Omental fat pad (tissue), 3 donors: ENCODE measurements at regions not wholly inside any gene's neighbourhood (a gene's known extent, or its start where the extent isn't known, plus 50 kb on each side); places are given as distances from the start of the nearest gene placed in this dataset.

ENCODE experiments used
- ATAC-seq: fragments of 150-250 bp; one replicate; pipeline ENCODE4 v1.9.1; 2016; ENCODE audit warnings: mild to moderate bottlenecking, moderate library complexity; ENCODE audit not compliant: low FRiP score
- DNase-seq: peaks from one replicate; pipeline ENCODE4 v3.0.0-alpha.2; 2019; ENCODE audit warnings: low spot score
- CTCF ChIP-seq, 3 donors: fragments of 450-650 bp; IDR thresholded peaks; one replicate each; pipeline ENCODE4 v1.5.1; 2016 to 2017; ENCODE audit warnings: antibody characterized with exemption in 3 of 3, mild to moderate bottlenecking in 3 of 3, moderate library complexity in 2 of 3

DNA sequence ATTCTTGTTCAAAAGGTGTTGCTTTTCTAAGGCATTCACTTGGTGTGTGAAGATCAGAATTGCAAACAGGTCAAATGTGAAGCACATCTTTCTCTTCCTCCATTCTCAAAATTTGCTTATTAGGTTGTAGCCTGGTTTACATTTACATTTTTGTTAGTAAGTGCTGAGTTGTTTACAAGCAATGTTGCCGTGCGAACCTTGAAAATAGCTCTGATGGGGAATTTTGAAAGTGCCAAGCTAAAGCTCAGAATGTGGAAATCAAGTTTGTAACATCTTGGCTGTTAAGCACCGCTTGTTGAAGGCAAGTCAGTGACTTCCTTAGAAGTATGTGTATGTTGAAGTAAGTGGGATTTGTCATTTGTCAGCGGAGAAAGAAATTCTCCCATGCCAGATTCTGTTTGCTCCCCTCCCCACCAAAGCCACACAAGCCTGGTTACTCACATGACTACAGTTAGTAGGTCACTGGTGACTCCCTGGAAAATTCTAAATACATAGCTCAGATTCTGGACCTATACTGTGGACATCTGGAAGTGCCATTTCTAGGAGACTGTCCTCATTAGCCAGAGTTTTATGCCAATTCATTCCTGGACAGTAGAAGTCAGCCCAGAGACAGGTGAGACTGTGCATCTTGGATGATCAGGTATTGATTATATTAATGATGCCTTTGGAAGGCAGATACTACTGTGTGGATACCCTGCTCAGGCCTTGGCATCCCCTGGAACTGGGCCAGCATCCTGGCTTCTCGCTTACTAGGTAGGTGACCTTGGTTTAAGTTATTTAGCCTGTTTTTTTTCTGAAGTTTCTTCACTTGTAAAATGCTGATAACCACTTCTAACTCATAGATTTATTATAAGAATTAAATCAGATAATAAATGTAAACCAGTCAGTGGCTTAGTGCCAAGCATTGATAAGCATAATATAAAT, 390.6 kb upstream of the SEMA6D start:
- no peak for DNase-seq
- ATAC-seq = no peak
- TF ChIP-seq CTCF (IDR thresholded peaks at IDR 0.05) = no peak

- DNase-seq = no peak
- ATAC-seq = no peak
- no peak for TF ChIP-seq CTCF (IDR thresholded peaks at IDR 0.05)
Observed at GRCh38 chr15:47331829-47332393, 385.4 kb upstream of the SEMA6D start.

DNA sequence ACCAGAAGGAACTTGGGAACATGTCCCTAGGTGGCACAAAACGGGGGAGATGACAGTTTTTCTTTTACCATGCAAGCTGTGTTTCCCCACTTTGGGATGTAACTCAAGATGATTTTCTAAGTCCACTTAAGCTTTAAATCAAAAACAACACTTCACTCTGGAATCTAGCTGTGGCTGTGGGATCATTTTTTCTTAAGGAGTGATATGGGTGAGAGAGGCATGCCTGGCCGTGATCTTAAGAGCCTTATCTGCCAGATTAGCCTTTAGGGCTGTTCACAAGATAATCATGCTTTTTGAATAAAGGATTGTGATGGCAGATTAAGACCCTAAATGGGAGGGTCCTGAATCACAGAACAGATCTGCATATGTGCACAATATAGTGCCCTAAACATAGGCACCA, 384.8 kb upstream of the SEMA6D start:
- DNase-seq = no peak
- TF ChIP-seq CTCF (IDR thresholded peaks at IDR 0.05) = no peak
- no peak for ATAC-seq

GRCh38 chr15:47333734-47334133, 383.6 kb upstream of the SEMA6D start:
- ATAC-seq (no peak), DNase-seq (no peak)
- TF ChIP-seq CTCF (IDR thresholded peaks at IDR 0.05) = no peak

- no peak for DNase-seq
- no peak for TF ChIP-seq CTCF (IDR thresholded peaks at IDR 0.05)
- ATAC-seq = no peak
Observed at GRCh38 chr15:47334805-47335535, 382.3 kb upstream of the SEMA6D start.

- ATAC-seq (no peak), DNase-seq (no peak)
- no peak for TF ChIP-seq CTCF (IDR thresholded peaks at IDR 0.05)
Observed at GRCh38 chr15:47337106-47337505, 380.2 kb upstream of the SEMA6D start.
